CD14-positive monocyte (primary cell): ENCODE measurements at regions not wholly inside any gene's neighbourhood (a gene's known extent, or its start where the extent isn't known, plus 50 kb on each side); places are given as distances from the start of the nearest gene placed in this dataset.

Experiments
- DNase-seq, 3 donors: peaks; one replicate each; pipeline ENCODE4 v3.0.0-alpha.2; 2011 to 2022
- H2AFZ ChIP-seq: 2 replicates; pipeline ENCODE4 v1.6.0; 2012; ENCODE audit warnings: mild to moderate bottlenecking, low read depth, low read length, inconsistent platforms; ENCODE audit not compliant: insufficient read depth, poor library complexity, severe bottlenecking
- H3K27ac ChIP-seq, 2 donors: 1 replicate in 1 of 2; 2 replicates in 1 of 2; pipeline ENCODE4 v1.5.1; 2012 to 2013; ENCODE audit warnings: low read length in 2 of 2, control low read depth in 1 of 2, inconsistent platforms in 1 of 2, low read depth in 1 of 2, mild to moderate bottlenecking in 1 of 2
- H3K27me3 ChIP-seq, 2 donors: one replicate each; pipeline versions ENCODE4 v1.6.0 to v1.6.1; 2011 to 2013; ENCODE audit warnings: low read length in 2 of 2; ENCODE audit not compliant: control insufficient read depth in 2 of 2, insufficient read depth in 2 of 2
- H3K36me3 ChIP-seq, 2 donors: replicated peaks in 1 of 2; 1 replicate in 1 of 2; 2 replicates in 1 of 2; pipeline versions ENCODE4 v1.5.1 to v1.6.1; 2012 to 2013; ENCODE audit warnings: low read length in 2 of 2, control low read depth in 1 of 2, inconsistent platforms in 1 of 2, mild to moderate bottlenecking in 1 of 2; ENCODE audit not compliant: insufficient read depth in 2 of 2, control insufficient read depth in 1 of 2
- H3K4me1 ChIP-seq, 2 donors: 1 replicate in 1 of 2; 2 replicates in 1 of 2; pipeline versions ENCODE4 v1.5.1 to v1.6.1; 2012 to 2013; ENCODE audit warnings: low read length in 2 of 2, control low read depth in 1 of 2, inconsistent platforms in 1 of 2, mild to moderate bottlenecking in 1 of 2, moderate library complexity in 1 of 2; ENCODE audit not compliant: insufficient read depth in 2 of 2, control insufficient read depth in 1 of 2
- H3K4me2 ChIP-seq: replicated peaks from 2 replicates; pipeline ENCODE3; 2012; ENCODE audit warnings: low read length, moderate library complexity, mild to moderate bottlenecking; ENCODE audit not compliant: poor library complexity, severe bottlenecking; ENCODE audit errors: extremely low read depth
- H3K4me3 ChIP-seq, 3 experiments: fragments of 200-600 bp in 1 of 3; sonication (generic) in 1 of 3; replicated peaks in 1 of 3; 1 replicate in 2 of 3; 2 replicates in 1 of 3; pipeline ENCODE4 v1.5.1; 2011 to 2013; ENCODE audit warnings: low read length in 3 of 3, mild to moderate bottlenecking in 3 of 3, control low read depth in 2 of 3, low read depth in 2 of 3, inconsistent platforms in 1 of 3, moderate library complexity in 1 of 3
- H3K79me2 ChIP-seq: 2 replicates; pipeline ENCODE4 v1.6.0; 2012; ENCODE audit warnings: mild to moderate bottlenecking, control low read depth, inconsistent platforms, low read length, moderate library complexity; ENCODE audit not compliant: insufficient read depth
- H3K9ac ChIP-seq: 2 replicates; pipeline ENCODE4 v1.6.0; 2017; ENCODE audit warnings: low read length, mild to moderate bottlenecking; ENCODE audit not compliant: insufficient read depth, poor library complexity, severe bottlenecking
- H3K9me3 ChIP-seq, 2 donors: replicated peaks in 1 of 2; 1 replicate in 1 of 2; 2 replicates in 1 of 2; pipeline versions ENCODE4 v1.5.1 to v1.6.1; 2012 to 2013; ENCODE audit warnings: low read length in 2 of 2, control low read depth in 1 of 2; ENCODE audit not compliant: control insufficient read depth in 1 of 2, insufficient read depth in 1 of 2
- H4K20me1 ChIP-seq: 2 replicates; pipeline ENCODE4 v1.6.0; 2012; ENCODE audit warnings: mild to moderate bottlenecking, low read length, control low read depth, moderate library complexity; ENCODE audit not compliant: insufficient read depth
- H3K27ac Mint-ChIP-seq, 7 donors: one replicate each; pipeline ENCODE4 v1.8.0; 2020; ENCODE audit warnings: mild to moderate bottlenecking in 7 of 7, mixed read lengths in 7 of 7, moderate library complexity in 6 of 7, inconsistent platforms in 2 of 7
- H3K27me3 Mint-ChIP-seq, 3 donors: one replicate each; pipeline ENCODE4 v1.8.0; 2021 to 2022; ENCODE audit warnings: low read depth in 3 of 3, mild to moderate bottlenecking in 3 of 3, mixed read lengths in 3 of 3, moderate library complexity in 3 of 3, inconsistent platforms in 1 of 3
- H3K36me3 Mint-ChIP-seq, 2 donors: one replicate each; pipeline ENCODE4 v1.8.0; 2020; ENCODE audit warnings: mixed read lengths in 2 of 2, inconsistent platforms in 1 of 2, mild to moderate bottlenecking in 1 of 2
- H3K4me1 Mint-ChIP-seq: one replicate; pipeline ENCODE4 v1.8.0; 2020; ENCODE audit warnings: mild to moderate bottlenecking, mixed read lengths
- H3K4me3 Mint-ChIP-seq, 2 donors: one replicate each; pipeline ENCODE4 v1.8.0; 2020; ENCODE audit warnings: mild to moderate bottlenecking in 2 of 2, mixed read lengths in 2 of 2, moderate library complexity in 1 of 2
- H3K9me3 Mint-ChIP-seq, 7 donors: one replicate each; pipeline ENCODE4 v1.8.0; 2020 to 2022; ENCODE audit warnings: mixed read lengths in 7 of 7, mild to moderate bottlenecking in 6 of 7, moderate library complexity in 6 of 7, inconsistent platforms in 2 of 7
- CTCF ChIP-seq: fragments of 200-600 bp; IDR thresholded peaks from one replicate; pipeline ENCODE4 v1.8.0; 2022; ENCODE audit warnings: antibody characterized with exemption, mild to moderate bottlenecking
- WGBS: methylation state at CpG from one replicate; pipeline ENCODE4 v1.1.5; 2013; ENCODE audit warnings: missing lambda C conversion rate; ENCODE audit not compliant: insufficient coverage; 5-methylcytosine and 5-hydroxymethylcytosine counted together
- intact Hi-C, 2 donors: fragments of 100-400 bp; cut with micrococcal nuclease; formaldehyde crosslinking; loops; one replicate each; pipeline versions ENCODE4 v1.15.0 to v1.15.1; 2023

- Histone ChIP-seq H3K36me3 (no peaks in the 10 kb centered on the region), H3K27ac (no peak overlapping the region), H3K9me3 (no peaks in the 10 kb centered on the region), H4K20me1 (no peaks in the 10 kb centered on the region), H3K4me2 (no peak overlapping the region), H2AFZ (no peak overlapping the region), H3K9ac (no peak overlapping the region), H3K27me3 (no peaks in the 10 kb centered on the region), H3K79me2 (no peaks in the 10 kb centered on the region), H3K4me1 (no peaks in the 10 kb centered on the region), H3K4me3 (no peak overlapping the region)
- no peak for DNase-seq
- Mint-ChIP-seq H3K9me3 (peaks cover 5 to 22% (median 13%) of the 10 kb centered on the region in 7 donors), H3K36me3 (no peaks in the 10 kb centered on the region), H3K4me1 (no peaks in the 10 kb centered on the region), H3K27ac (no peak overlapping the region), H3K4me3 (no peak overlapping the region), H3K27me3 (peaks cover 4 to 6% (median 5%) of the 10 kb centered on the region in 3 donors)
- no CpG with 5 or more reads among the region's 2 CpGs for WGBS
- TF ChIP-seq CTCF: no peak
- intact Hi-C loops: no loop called here
Observed at GRCh38 chr3:120532969-120533368, 63.2 kb upstream of the NDUFB4 start.

GRCh38 chr3:120528163-120528562 is 68.0 kb upstream of the NDUFB4 start:
- no peak overlapping the region for H3K27ac Mint-ChIP-seq

More at GRCh38 chr3:120528163-120528562, 68.0 kb upstream of the NDUFB4 start:
- Histone ChIP-seq H2AFZ (no peak overlapping the region), H3K79me2 (no peaks in the 10 kb centered on the region), H3K27me3 (no peaks in the 10 kb centered on the region), H3K9me3 (no peaks in the 10 kb centered on the region), H3K4me3 (no peak overlapping the region), H3K27ac (no peak overlapping the region), H3K4me1 (no peaks in the 10 kb centered on the region), H3K36me3 (no peaks in the 10 kb centered on the region), H4K20me1 (no peaks in the 10 kb centered on the region), H3K9ac (no peak overlapping the region), H3K4me2 (no peak overlapping the region)
- H3K36me3 Mint-ChIP-seq: no peaks in the 10 kb centered on the region
- intact Hi-C loops: no loop called here
- DNase-seq: no peak
- peaks cover 2 to 11% (median 6%) of the 10 kb centered on the region in 7 donors for H3K9me3 Mint-ChIP-seq
- TF ChIP-seq CTCF: no peak
- H3K4me1 Mint-ChIP-seq: no peaks in the 10 kb centered on the region
- H3K27me3 Mint-ChIP-seq: peaks cover 1 to 3% (median 2%) of the 10 kb centered on the region in 3 donors
- 100% methylated on average over 1 of the region's 6 CpGs for WGBS
- no peak overlapping the region for H3K4me3 Mint-ChIP-seq
